ENCODE measurements at regions not wholly inside any gene's neighbourhood (a gene's known extent, or its start where the extent isn't known, plus 50 kb on each side); places are given as distances from the start of the nearest gene placed in this dataset.

- TF ChIP-seq, protein P1, sequence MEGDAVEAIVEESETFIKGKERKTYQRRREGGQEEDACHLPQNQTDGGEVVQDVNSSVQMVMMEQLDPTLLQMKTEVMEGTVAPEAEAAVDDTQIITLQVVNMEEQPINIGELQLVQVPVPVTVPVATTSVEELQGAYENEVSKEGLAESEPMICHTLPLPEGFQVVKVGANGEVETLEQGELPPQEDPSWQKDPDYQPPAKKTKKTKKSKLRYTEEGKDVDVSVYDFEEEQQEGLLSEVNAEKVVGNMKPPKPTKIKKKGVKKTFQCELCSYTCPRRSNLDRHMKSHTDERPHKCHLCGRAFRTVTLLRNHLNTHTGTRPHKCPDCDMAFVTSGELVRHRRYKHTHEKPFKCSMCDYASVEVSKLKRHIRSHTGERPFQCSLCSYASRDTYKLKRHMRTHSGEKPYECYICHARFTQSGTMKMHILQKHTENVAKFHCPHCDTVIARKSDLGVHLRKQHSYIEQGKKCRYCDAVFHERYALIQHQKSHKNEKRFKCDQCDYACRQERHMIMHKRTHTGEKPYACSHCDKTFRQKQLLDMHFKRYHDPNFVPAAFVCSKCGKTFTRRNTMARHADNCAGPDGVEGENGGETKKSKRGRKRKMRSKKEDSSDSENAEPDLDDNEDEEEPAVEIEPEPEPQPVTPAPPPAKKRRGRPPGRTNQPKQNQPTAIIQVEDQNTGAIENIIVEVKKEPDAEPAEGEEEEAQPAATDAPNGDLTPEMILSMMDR (conservative IDR thresholded peaks at IDR 0.05; ENCODE audit: low read depth, low read length): no peak
- TF ChIP-seq EZH2 (IDR thresholded peaks at IDR 0.05; ENCODE audit: borderline replicate concordance, low read depth, low read length, poor library complexity, severe bottlenecking): no peak
Observed at GRCh38 chr16:25625620-25626019, 66.1 kb upstream of the HS3ST4 start.
